ENCODE measurements at regions not wholly inside any gene's neighbourhood (a gene's known extent, or its start where the extent isn't known, plus 50 kb on each side); places are given as distances from the start of the nearest gene placed in this dataset. TPM values are rescaled to one million over a fixed set of nuclear protein-coding genes. Genes with fewer than 3 reads are reported as not detected.

Small RNA genes lying in the stretch of these regions (small RNA-seq; reads per million reads assigned to genes)
- not detected for gene RF00019 (ENCODE audit: low replicate concordance)
- gene SNORA25B (ENCODE audit: low replicate concordance) = not detected
